HG03558 (cell line): ENCODE measurements at regions not wholly inside any gene's neighbourhood (a gene's known extent, or its start where the extent isn't known, plus 50 kb on each side); places are given as distances from the start of the nearest gene placed in this dataset.
"Not testable (repeated sequence)": the region's sequence is repeated elsewhere in the genome, so short reads cannot be mapped to it uniquely, and the experiment has no call there.

Source experiments
- ATAC-seq: cut with Tn5 transposase; IDR thresholded peaks from one replicate; pipeline ENCODE4 v1.9.1; 2021; ENCODE audit warnings: moderate number of reproducible peaks; ENCODE audit not compliant: unreplicated experiment; ENCODE audit errors: extremely low read depth

- ATAC-seq: no peak
These were observed 266.4 kb downstream of the PYDC2 start for GRCh38 chr3:191727338-191727737.

GRCh38 chr3:191728186-191728585 is 267.2 kb downstream of the PYDC2 start:
- no peak for ATAC-seq

- ATAC-seq: no peak
These were observed 276.8 kb downstream of the PYDC2 start for GRCh38 chr3:191737742-191738141.

GRCh38 chr3:191740712-191741111 is 279.7 kb downstream of the PYDC2 start:
- ATAC-seq: no peak

GRCh38 chr3:191741847-191742350 is 280.9 kb downstream of the PYDC2 start:
- not testable (repeated sequence) for ATAC-seq

GRCh38 chr3:191743283-191743682 is 282.3 kb downstream of the PYDC2 start:
- ATAC-seq: no peak

GRCh38 chr3:191750618-191751017 is 289.7 kb downstream of the PYDC2 start:
- ATAC-seq: no peak

- ATAC-seq: no peak
These were observed 292.2 kb downstream of the PYDC2 start for GRCh38 chr3:191753196-191753595.

GRCh38 chr3:191761906-191762305 is 300.9 kb downstream of the PYDC2 start:
- no peak for ATAC-seq

GRCh38 chr3:191762323-191762960 is 301.5 kb downstream of the PYDC2 start:
- no peak for ATAC-seq

- no peak for ATAC-seq
These were observed 307.5 kb downstream of the PYDC2 start for GRCh38 chr3:191768421-191768820.

- ATAC-seq: no peak
These were observed 309.6 kb downstream of the PYDC2 start for GRCh38 chr3:191770541-191770940.

- ATAC-seq: no peak
These were observed 313.5 kb downstream of the PYDC2 start for GRCh38 chr3:191774485-191774884.

GRCh38 chr3:191775451-191776233 is 314.7 kb downstream of the PYDC2 start:
- ATAC-seq: no peak

- no peak for ATAC-seq
These were observed 320.1 kb downstream of the PYDC2 start for GRCh38 chr3:191781044-191781443.

- ATAC-seq: no peak
These were observed 322.1 kb downstream of the PYDC2 start for GRCh38 chr3:191783024-191783423.

GRCh38 chr3:191790934-191791333 is 330.0 kb downstream of the PYDC2 start:
- no peak for ATAC-seq

- no peak for ATAC-seq
These were observed 331.6 kb downstream of the PYDC2 start for GRCh38 chr3:191792580-191792979.

GRCh38 chr3:191795196-191795595 is 334.2 kb downstream of the PYDC2 start:
- no peak for ATAC-seq

- ATAC-seq: no peak
These were observed 336.3 kb downstream of the PYDC2 start for GRCh38 chr3:191797271-191797670.

- ATAC-seq: no peak
These were observed 341.7 kb downstream of the PYDC2 start for GRCh38 chr3:191802671-191803070.

- no peak for ATAC-seq
These were observed 344.0 kb downstream of the PYDC2 start for GRCh38 chr3:191804935-191805334.
